ENCODE measurements at regions not wholly inside any gene's neighbourhood (a gene's known extent, or its start where the extent isn't known, plus 50 kb on each side); places are given as distances from the start of the nearest gene placed in this dataset.

GRCh38 chr9:129469988-129470316 lies 150.9 kb downstream of the C9orf50 start:
- peaks cover 34% of the 10 kb centered on the region for H3K4me1 ChIP-seq
- H3K27me3 ChIP-seq, result no peaks in the 10 kb centered on the region
- H3K27ac ChIP-seq, result no peak overlapping the region
- intact Hi-C loops (cut with DNase I), result no loop called here
- no peak for TF ChIP-seq POLR2A (IDR thresholded peaks at IDR 0.05)
- no peak for TF ChIP-seq CTCF (IDR thresholded peaks at IDR 0.05)
- ATAC-seq (no peak), DNase-seq (no peak)
- WGBS, 2 donors, result 90 to 98% methylated on average over 5 to 6 of the region's 6 CpGs
- no peaks in the 10 kb centered on the region for H3K9me3 ChIP-seq
- H3K4me3 ChIP-seq, result no peak overlapping the region
- no peaks in the 10 kb centered on the region for H3K36me3 ChIP-seq (replicated peaks in 1 of 2; ENCODE audit: insufficient read depth in 1 of 2, low read depth in 2 of 2)

GRCh38 chr9:129469188-129469987 lies 151.5 kb downstream of the C9orf50 start:
- WGBS, 2 donors, result 79 to 92% methylated on average over 4 to 20 of the region's 20 CpGs
- intact Hi-C loops (cut with DNase I), result no loop called here
- Histone ChIP-seq H3K36me3 (replicated peaks in 1 of 2; ENCODE audit: insufficient read depth in 1 of 2, low read depth in 2 of 2) (no peaks in the 10 kb centered on the region), H3K4me1 (peaks cover 34% of the 10 kb centered on the region), H3K27me3 (no peaks in the 10 kb centered on the region), H3K4me3 (no peak overlapping the region), H3K27ac (no peak overlapping the region), H3K9me3 (no peaks in the 10 kb centered on the region)
- TF ChIP-seq CTCF (IDR thresholded peaks at IDR 0.05), result no peak
- no peak for TF ChIP-seq POLR2A (IDR thresholded peaks at IDR 0.05)
- ATAC-seq (no peak), DNase-seq (no peak)

GRCh38 chr9:129467739-129468666 lies 152.9 kb downstream of the C9orf50 start:
- WGBS, 2 donors, result 90 to 93% methylated on average over 17 to 19 of the region's 19 CpGs
- Histone ChIP-seq H3K27me3 (no peaks in the 10 kb centered on the region), H3K4me1 (peaks cover 27% of the 10 kb centered on the region), H3K36me3 (replicated peaks in 1 of 2; ENCODE audit: insufficient read depth in 1 of 2, low read depth in 2 of 2) (no peaks in the 10 kb centered on the region), H3K4me3 (no peak overlapping the region), H3K27ac (no peak overlapping the region), H3K9me3 (no peaks in the 10 kb centered on the region)
- TF ChIP-seq POLR2A (IDR thresholded peaks at IDR 0.05) (no peak), CTCF (IDR thresholded peaks at IDR 0.05) (no peak)
- no peak for DNase-seq
- intact Hi-C loops (cut with DNase I), result no loop called here
- no peak for ATAC-seq

- peak in 3 of 4 donors; percentile 54 to 72 (median 60) for DNase-seq
Measured at GRCh38 chr9:129467004-129467588, 153.8 kb downstream of the C9orf50 start.

More at GRCh38 chr9:129467004-129467588, 153.8 kb downstream of the C9orf50 start:
- Histone ChIP-seq H3K36me3 (replicated peaks in 1 of 2; ENCODE audit: insufficient read depth in 1 of 2, low read depth in 2 of 2) (no peaks in the 10 kb centered on the region), H3K4me1 (peaks cover 27% of the 10 kb centered on the region), H3K27me3 (no peaks in the 10 kb centered on the region), H3K4me3 (no peak overlapping the region), H3K27ac (peak overlapping the region in 2 of 4 donors; percentile 13 to 37), H3K9me3 (no peaks in the 10 kb centered on the region)
- intact Hi-C loops (cut with DNase I), result no loop called here
- peak; percentile 47 for ATAC-seq
- no peak for TF ChIP-seq CTCF (IDR thresholded peaks at IDR 0.05)
- no peak for TF ChIP-seq POLR2A (IDR thresholded peaks at IDR 0.05)
- WGBS, 2 donors, result 34 to 45% methylated on average over 5 to 10 of the region's 10 CpGs

Measured in body of pancreas (tissue), 4 donors.